H1 (cell line): ENCODE measurements at regions not wholly inside any gene's neighbourhood (a gene's known extent, or its start where the extent isn't known, plus 50 kb on each side); places are given as distances from the start of the nearest gene placed in this dataset.

Experiments
- RNF2 ChIP-seq: fragments of 200-900, 300-1000 bp; sonication (generic); IDR thresholded peaks from 2 replicates; pipeline ENCODE4 v1.7.1; 2016; ENCODE audit warnings: borderline replicate concordance, low read depth, mild to moderate bottlenecking, antibody characterized with exemption, low read length; ENCODE audit not compliant: poor library complexity, severe bottlenecking; ENCODE audit errors: missing control alignments
- SIN3A ChIP-seq, 2 experiments: IDR thresholded peaks in 1 of 2; conservative IDR thresholded peaks in 1 of 2; 2 replicates each; pipeline ENCODE4 v1.6.1; 2011 to 2012; ENCODE audit warnings: low read length in 2 of 2, improper control_type of control experiment in 1 of 2, low read depth in 1 of 2, mild to moderate bottlenecking in 1 of 2
- TAF7 ChIP-seq: optimal IDR thresholded peaks from 2 replicates; pipeline ENCODE3; 2011; ENCODE audit warnings: low read depth, mild to moderate bottlenecking, inconsistent platforms, low read length, moderate library complexity, borderline replicate concordance

GRCh38 chr2:230594286-230594840 is 118.3 kb upstream of the CAB39 start (continued):
- TF ChIP-seq TAF7 (no peak), SIN3A (conservative IDR thresholded peaks at IDR 0.05 in 1 of 2, IDR thresholded peaks at IDR 0.05 in 1 of 2; ENCODE audit: low read depth in 1 of 2, low read length in 2 of 2) (no peak), RNF2 (no peak)
